Stomach smooth muscle (tissue), 2 donors: ENCODE measurements at regions not wholly inside any gene's neighbourhood (a gene's known extent, or its start where the extent isn't known, plus 50 kb on each side); places are given as distances from the start of the nearest gene placed in this dataset.

Experiments used
- H3K27ac ChIP-seq: one replicate; pipeline ENCODE4 v1.7.0; 2013; ENCODE audit warnings: mild to moderate bottlenecking, low read length, inconsistent platforms
- H3K27me3 ChIP-seq, 2 donors: one replicate each; pipeline ENCODE4 v1.7.0; 2013; ENCODE audit warnings: low read length in 2 of 2; ENCODE audit not compliant: insufficient read depth in 2 of 2, control insufficient read depth in 1 of 2
- H3K36me3 ChIP-seq, 2 donors: one replicate each; pipeline ENCODE4 v1.7.0; 2013; ENCODE audit warnings: low read length in 2 of 2; ENCODE audit not compliant: control insufficient read depth in 2 of 2, insufficient read depth in 2 of 2
- H3K4me1 ChIP-seq: one replicate; pipeline ENCODE4 v1.7.0; 2013; ENCODE audit warnings: low read length; ENCODE audit not compliant: control insufficient read depth, insufficient read depth
- H3K4me3 ChIP-seq, 2 donors: one replicate each; pipeline ENCODE4 v1.7.0; 2013; ENCODE audit warnings: low read length in 2 of 2
- H3K9ac ChIP-seq, 2 donors: one replicate each; pipeline ENCODE4 v1.7.0; 2013; ENCODE audit warnings: low read length in 2 of 2, mild to moderate bottlenecking in 1 of 2
- H3K9me3 ChIP-seq, 2 donors: one replicate each; pipeline ENCODE4 v1.7.0; 2013; ENCODE audit warnings: low read length in 2 of 2; ENCODE audit not compliant: control insufficient read depth in 2 of 2
- donor health status: healthy.
- donor health status: Pancreatic carcinoma.

DNA sequence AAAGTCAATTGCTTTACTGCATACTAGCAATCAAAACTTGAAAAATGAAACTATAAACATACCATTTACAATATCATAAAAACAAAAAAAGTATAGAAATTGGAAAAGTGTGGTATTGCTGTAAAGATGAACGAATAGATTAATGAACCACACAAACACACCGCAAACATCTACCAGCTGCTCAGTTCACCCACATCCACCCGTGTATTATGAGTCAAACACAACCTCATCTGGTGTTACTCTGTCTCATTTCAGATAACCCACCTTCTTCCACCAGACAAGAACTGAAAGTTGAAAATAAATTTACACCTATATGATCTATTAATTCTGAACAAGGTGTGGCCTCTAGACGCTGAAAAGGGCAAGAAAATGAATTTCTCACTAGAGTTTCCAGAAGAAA lies 53.3 kb downstream of the BLID start:
- Histone ChIP-seq H3K27me3 (no peaks in the 10 kb centered on the region), H3K4me3 (no peak overlapping the region), H3K36me3 (no peaks in the 10 kb centered on the region), H3K9me3 (no peaks in the 10 kb centered on the region), H3K27ac (no peak overlapping the region), H3K4me1 (no peaks in the 10 kb centered on the region), H3K9ac (no peak overlapping the region)

DNA sequence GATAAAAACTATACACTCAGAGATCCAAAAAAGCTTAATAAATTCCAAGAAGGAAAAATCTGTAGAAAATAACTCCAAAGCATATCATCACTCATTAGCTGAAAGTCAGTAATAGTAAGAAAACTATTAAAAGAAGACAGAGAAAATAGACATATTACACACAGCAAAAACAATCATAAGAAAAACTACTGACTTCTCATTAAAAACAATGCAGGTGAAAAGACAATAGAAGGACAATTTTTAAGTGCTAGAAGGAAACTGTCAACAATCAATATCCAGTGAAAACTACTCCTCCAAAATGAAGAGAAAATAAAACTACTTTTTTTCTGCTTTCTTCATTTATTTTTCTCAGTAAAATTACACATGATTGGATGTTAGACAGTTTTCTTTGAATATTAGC lies 56.5 kb downstream of the BLID start:
- no peak overlapping the region for H3K9ac ChIP-seq
- no peak overlapping the region for H3K4me3 ChIP-seq
- no peaks in the 10 kb centered on the region for H3K36me3 ChIP-seq
- no peaks in the 10 kb centered on the region for H3K4me1 ChIP-seq
- no peak overlapping the region for H3K27ac ChIP-seq
- no peaks in the 10 kb centered on the region for H3K27me3 ChIP-seq
- H3K9me3 ChIP-seq = no peaks in the 10 kb centered on the region

DNA sequence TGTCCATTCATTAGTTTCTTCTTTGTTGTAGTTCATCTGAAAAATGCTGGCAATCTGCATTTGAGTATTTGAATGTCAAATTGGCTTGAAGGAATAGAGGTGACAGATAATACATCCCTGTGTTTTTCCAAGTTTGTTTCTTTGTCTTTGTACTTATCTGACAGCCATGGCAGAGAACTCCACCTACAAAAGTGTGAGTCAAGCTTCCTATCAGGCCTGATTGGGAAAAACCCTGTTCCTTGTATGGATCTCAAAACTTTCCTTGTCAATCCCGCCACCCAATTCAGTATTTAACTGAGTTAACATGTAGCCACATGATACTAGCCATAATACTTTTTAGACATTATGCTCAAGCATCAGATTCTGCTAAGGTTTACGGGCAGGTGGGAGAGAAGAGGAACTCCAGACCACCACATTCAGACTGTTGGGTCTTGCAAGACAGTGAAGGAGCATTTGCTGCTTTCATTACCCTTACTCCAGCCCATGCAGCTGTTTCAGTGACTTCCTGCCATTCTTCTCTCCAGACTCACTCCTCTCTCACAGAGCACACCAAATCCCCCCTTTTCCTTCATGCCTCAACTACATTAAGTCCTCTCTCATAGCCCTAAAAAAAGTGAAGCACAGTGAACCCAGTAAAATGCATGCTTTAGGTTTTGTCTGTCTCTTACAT lies 65.9 kb downstream of the BLID start:
- no peak overlapping the region for H3K9ac ChIP-seq
- no peak overlapping the region for H3K4me3 ChIP-seq
- H3K27ac ChIP-seq = no peak overlapping the region
- no peaks in the 10 kb centered on the region for H3K36me3 ChIP-seq
- no peaks in the 10 kb centered on the region for H3K27me3 ChIP-seq
- H3K4me1 ChIP-seq = no peaks in the 10 kb centered on the region
- no peaks in the 10 kb centered on the region for H3K9me3 ChIP-seq

DNA sequence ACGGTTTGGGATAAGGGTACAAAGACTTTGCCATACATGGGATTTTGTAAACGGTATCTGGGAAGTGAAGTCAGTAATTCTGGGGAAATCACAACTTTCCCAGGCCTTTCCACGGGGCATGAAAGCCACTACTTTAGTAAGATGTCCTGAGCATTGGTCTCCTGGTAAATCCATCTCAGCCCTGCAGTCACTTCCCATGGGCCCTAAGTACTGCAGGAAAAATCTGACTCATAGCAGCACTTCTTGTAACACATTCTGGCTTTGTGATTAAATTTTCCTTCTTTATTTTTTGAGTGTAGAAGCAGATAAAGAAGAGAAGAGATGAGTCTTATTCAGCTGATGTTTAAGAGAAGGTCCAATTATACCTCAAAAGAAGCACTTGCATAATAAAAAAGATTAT lies 67.6 kb downstream of the BLID start:
- no peak overlapping the region for H3K4me3 ChIP-seq
- H3K27me3 ChIP-seq = no peaks in the 10 kb centered on the region
- no peak overlapping the region for H3K9ac ChIP-seq
- no peaks in the 10 kb centered on the region for H3K36me3 ChIP-seq
- H3K9me3 ChIP-seq = no peaks in the 10 kb centered on the region
- H3K4me1 ChIP-seq = no peaks in the 10 kb centered on the region
- H3K27ac ChIP-seq = no peak overlapping the region

DNA sequence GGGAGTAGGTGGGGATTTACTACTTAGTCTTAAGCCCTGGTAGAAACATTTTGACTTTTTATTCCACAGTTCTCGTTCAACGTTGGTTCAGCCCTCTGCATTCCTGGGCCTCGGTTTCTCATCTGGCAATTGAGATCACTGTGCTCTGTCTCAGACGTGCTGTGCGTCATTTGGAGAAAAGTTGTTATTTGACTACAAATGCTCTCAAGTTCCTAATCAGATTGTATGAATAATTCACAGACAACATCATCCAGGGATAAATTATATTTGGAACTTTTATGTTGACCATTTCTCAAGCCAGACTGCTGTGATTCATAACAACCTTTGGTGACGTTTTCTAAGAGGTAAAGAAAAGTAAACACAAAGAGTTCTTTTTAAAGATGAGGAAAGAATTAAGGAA lies 69.2 kb downstream of the BLID start:
- Histone ChIP-seq H3K9me3 (no peaks in the 10 kb centered on the region), H3K9ac (no peak overlapping the region), H3K36me3 (no peaks in the 10 kb centered on the region), H3K27ac (no peak overlapping the region), H3K27me3 (no peaks in the 10 kb centered on the region), H3K4me3 (no peak overlapping the region), H3K4me1 (no peaks in the 10 kb centered on the region)

DNA sequence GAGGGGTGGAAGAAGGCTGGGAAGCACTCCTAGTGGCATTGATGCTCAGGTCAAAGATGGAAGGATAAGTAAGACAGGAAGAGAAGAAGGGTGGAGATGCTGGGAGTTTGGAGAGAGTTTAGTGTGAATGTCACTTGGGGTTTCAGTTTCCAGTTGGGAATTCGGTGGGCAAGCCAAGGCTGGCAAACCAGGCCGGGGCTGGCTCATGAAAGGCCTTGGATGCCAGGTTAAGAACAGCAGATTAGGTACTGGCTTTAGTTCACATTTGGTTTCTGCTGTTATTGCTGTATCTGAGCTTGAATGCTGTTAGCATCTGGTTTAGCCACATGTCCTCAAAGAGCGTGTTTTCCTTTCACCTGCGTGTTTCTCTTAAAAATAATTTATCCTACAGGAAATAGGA lies 69.6 kb downstream of the BLID start:
- Histone ChIP-seq H3K9ac (no peak overlapping the region), H3K4me1 (no peaks in the 10 kb centered on the region), H3K27ac (no peak overlapping the region), H3K4me3 (no peak overlapping the region), H3K36me3 (no peaks in the 10 kb centered on the region), H3K9me3 (no peaks in the 10 kb centered on the region), H3K27me3 (no peaks in the 10 kb centered on the region)

DNA sequence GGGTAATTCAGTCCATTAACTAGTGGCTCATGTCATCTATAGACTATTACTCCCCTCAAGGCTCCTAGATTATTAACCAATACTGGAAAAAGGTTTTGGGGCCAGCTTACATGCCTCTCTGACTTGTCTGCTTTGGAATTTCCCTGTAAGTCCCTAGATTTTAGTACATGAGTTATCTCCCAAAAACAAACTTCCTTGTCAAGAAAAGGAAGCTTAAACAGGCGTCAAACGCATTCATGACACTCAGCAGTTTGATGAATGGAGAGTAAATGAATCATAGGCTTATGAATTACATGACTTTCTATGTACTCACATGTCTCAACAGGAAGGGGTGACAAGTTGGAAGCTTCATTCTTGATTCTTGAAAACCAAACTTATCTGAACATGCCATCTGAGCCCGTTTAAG lies 70.8 kb downstream of the BLID start:
- Histone ChIP-seq H3K27me3 (no peaks in the 10 kb centered on the region), H3K4me1 (no peaks in the 10 kb centered on the region), H3K4me3 (no peak overlapping the region), H3K9ac (no peak overlapping the region), H3K36me3 (no peaks in the 10 kb centered on the region), H3K27ac (no peak overlapping the region), H3K9me3 (no peaks in the 10 kb centered on the region)

DNA sequence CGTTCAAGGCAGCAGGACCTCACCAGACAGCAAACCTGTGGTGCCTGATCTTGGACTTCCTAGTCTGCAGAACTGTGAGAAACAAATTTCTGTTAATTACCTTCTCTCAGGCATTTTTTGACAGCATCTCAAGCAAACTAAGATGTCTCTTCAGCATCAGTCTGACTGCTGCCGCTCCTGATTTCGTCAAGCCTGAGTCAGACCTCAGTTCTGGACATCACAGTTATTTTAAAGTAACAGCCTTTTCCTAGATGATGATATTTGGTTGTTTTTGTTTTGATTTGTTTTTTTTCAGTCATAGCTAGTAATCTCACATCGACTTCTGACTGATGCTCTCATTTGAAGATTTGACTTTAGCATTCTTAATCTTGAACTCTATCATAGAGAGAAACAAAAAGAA lies 71.9 kb downstream of the BLID start:
- Histone ChIP-seq H3K27me3 (no peaks in the 10 kb centered on the region), H3K4me3 (no peak overlapping the region), H3K9ac (no peak overlapping the region), H3K9me3 (no peaks in the 10 kb centered on the region), H3K4me1 (no peaks in the 10 kb centered on the region), H3K36me3 (no peaks in the 10 kb centered on the region), H3K27ac (no peak overlapping the region)

DNA sequence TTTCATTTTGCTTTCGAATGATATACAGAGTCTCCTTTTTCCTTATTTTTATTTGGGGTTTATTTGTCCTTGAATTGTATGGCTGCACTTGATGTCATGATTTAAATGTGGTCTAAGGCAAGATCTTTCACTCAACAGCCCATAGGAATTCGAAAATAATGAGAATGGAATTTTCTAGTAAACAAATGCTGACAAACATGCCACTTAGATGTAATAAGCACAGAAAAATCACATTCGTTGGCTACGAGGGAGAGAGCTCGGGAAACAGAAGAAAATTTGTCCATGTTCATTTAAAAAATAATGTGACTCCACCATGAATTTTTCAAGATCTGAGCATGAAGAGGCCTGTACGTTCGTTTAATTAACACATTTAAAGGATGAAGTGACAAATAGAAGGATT lies 73.0 kb downstream of the BLID start:
- Histone ChIP-seq H3K4me1 (no peaks in the 10 kb centered on the region), H3K4me3 (no peak overlapping the region), H3K9ac (no peak overlapping the region), H3K27ac (no peak overlapping the region), H3K27me3 (no peaks in the 10 kb centered on the region), H3K9me3 (no peaks in the 10 kb centered on the region), H3K36me3 (no peaks in the 10 kb centered on the region)

DNA sequence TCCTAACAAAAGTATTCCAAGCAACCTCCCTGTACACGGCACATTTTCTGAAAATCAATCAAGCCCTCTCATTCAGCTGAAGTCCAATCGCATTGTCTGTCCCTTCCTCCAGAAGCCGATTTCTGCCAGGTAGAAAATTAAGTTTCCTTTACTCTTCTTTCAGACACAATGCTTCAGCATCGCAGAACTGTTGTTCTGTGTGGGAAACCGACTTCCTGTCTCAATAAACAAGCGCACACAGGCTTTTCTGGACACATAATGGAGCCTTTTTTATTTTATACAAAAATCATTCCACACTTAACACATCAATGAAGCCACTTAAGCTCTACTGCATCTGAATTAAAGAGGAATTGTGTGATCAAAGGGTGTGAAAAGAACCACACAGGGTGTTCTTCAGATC lies 75.6 kb downstream of the BLID start:
- H3K9ac ChIP-seq = no peak overlapping the region

DNA sequence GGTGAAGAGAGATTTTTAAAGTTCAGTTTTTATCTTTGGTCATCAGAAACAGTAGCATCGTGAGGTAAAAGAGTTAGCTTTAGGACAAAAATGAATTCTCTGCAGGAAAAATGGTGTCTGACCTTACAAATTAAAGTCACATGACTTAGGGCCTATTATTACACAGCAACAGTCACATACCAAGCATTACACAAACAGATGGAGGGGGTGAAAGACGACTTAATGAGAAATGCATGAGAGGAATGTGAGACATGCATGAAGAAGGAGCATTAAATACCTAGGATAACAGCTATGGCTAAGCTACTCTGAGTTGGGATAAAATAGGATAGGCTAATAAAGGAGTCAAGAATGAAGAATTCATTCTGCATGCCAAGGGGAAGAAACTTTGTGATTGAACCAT lies 77.5 kb downstream of the BLID start:
- Histone ChIP-seq H3K9me3 (no peaks in the 10 kb centered on the region), H3K36me3 (no peaks in the 10 kb centered on the region), H3K9ac (no peak overlapping the region), H3K27me3 (no peaks in the 10 kb centered on the region), H3K4me1 (no peaks in the 10 kb centered on the region), H3K4me3 (no peak overlapping the region), H3K27ac (no peak overlapping the region)

More for the DNA sequence above, 75.6 kb downstream of the BLID start:
- Histone ChIP-seq H3K27me3 (no peaks in the 10 kb centered on the region), H3K4me3 (no peak overlapping the region), H3K27ac (no peak overlapping the region), H3K4me1 (no peaks in the 10 kb centered on the region), H3K9me3 (no peaks in the 10 kb centered on the region), H3K36me3 (no peaks in the 10 kb centered on the region)
